HG03558 (cell line): ENCODE measurements at regions not wholly inside any gene's neighbourhood (a gene's known extent, or its start where the extent isn't known, plus 50 kb on each side); places are given as distances from the start of the nearest gene placed in this dataset.

ENCODE experiments used
- ATAC-seq: cut with Tn5 transposase; IDR thresholded peaks from one replicate; pipeline ENCODE4 v1.9.1; 2021; ENCODE audit warnings: moderate number of reproducible peaks; ENCODE audit not compliant: unreplicated experiment; ENCODE audit errors: extremely low read depth

DNA sequence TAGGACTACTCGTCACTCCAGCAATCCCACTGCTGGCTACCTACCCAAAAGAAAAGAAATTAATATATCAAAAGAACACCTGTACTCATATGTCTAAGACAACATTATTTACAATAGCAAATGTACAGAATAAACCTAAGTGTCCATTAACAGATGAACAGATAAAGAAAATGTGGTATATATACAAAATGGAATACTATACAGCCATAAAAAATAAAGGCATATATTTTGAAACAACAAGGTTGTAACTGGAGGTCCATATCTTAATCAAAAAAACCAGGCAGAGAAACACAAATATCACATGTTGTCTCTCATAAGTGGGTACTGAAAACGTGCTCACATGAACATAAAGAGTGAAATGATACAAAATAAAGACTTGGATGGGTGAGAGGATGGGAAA is 1073.3 kb upstream of the PHF14 start:
- ATAC-seq = no peak

DNA sequence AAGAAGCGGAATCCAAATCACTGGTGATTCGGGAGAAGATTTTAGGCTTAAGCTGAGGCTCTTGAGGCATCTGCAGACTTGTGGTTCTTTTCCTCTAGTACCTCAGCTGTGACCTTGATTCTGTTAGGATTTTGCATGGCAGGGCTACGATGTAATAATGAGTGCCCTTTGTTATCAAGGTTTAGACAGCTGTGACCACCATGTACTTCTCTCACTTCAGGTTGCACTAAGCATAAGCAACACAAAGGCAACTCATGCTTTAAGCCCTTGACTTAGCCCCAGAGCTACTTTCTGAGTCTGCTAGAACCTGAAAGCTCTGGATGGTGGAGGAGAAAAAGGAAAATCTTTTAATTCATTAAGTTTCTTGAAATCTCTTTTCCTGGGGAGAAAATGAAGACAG is 1052.3 kb upstream of the PHF14 start:
- no peak for ATAC-seq

DNA sequence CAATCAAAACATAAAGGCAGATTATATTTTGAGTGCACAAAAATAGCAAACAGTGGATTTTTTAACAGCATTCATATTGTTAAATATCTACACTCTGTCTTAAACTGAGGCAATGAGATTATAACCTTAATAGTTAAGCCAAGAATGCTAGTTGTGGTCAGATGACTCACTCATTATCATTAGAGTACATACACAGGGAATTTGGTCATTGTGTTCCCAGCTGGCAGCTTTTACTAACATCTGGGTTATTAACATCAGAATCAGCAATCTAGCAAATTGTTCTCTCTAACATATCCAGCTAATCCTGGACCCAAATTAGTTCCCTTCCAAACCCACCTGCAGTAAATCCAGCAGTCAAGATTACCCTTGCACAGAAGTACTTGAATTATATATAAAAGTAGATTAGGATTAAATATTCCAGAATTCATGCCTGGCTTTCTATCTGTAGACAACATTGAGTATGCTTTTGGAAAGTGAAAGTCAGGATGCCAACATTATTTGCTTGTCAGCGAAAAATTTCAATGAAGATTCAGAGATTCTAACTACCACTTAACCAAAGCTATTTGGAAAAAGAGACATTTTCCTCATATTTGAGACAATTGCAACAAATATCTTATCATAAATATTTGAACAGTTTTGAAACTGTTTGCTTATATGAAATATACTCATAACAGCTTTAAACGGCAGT is 1035.6 kb upstream of the PHF14 start:
- ATAC-seq = no peak

DNA sequence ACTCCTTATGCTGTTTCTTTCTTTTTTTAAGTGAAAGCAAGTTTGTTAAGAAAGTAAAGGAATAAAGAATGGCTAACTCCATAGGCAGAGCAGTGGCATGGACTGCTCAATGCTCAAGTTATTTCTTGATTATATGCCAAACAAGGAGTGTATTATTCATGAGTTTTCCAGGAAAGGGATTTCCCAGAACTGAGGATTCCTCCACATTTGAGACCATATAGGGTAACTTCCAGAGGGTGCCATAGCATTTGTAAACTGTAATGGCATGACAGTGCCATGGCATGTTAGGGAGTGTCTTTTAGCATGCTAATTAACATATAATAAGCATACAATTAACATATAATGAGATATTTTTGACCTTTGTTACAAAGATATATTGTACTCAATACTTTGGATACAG is 1034.5 kb upstream of the PHF14 start:
- ATAC-seq = no peak

DNA sequence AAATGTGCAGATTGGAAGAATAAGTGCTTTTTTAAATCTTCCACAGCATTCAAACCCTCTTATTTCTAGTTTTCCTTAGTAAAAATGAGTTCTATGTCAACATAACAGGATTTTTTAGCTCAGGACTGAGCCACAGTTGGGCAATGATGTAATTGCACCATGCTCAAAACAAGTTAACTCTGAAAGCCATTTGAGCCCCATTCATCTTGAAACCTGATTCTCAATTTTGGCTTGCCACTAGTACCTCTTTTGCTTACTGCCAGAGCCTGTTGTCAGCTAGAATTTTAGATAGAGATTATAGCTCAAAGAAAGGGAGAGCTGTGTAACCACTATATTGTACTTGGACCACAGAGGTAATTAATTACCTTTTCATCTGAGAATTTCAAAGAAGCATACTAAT is 1028.5 kb upstream of the PHF14 start:
- ATAC-seq = no peak

DNA sequence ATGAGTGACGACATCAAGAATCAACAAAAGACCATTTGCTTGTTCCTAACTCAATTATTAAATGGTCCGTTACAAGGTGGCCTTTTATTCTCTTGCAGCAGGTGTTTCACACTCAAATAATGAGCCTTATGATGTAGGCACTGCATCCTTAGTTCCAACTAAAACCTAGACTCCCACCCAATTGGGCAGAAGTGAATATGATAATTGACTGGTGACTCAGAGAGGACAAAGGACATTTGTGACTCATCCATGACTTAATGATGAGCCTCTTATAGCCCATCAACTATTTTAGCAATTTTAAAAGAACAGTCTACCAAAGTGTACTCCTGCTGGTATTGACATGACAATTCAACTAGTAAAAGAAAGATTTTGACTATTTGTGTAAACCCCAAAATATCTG is 1027.8 kb upstream of the PHF14 start:
- no peak for ATAC-seq

DNA sequence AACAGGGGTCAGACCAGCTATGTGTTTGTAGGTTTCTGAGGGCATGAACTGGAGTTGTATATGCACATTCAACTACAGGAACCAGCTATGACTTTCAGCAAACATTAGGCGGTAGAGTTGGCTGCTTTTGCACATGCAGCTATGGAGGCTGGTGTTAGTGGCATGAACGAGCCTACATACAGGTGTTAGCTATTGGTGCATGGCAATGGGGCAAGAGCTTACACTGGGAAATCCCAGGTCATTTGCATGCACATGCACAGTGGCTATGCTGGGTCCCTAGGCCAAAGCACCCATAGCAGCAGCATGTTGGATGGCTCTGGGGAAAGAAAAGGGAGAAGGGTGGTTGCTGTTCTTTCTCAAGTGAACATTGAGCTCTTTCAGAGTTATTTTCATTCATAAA is 1018.5 kb upstream of the PHF14 start:
- ATAC-seq = no peak

DNA sequence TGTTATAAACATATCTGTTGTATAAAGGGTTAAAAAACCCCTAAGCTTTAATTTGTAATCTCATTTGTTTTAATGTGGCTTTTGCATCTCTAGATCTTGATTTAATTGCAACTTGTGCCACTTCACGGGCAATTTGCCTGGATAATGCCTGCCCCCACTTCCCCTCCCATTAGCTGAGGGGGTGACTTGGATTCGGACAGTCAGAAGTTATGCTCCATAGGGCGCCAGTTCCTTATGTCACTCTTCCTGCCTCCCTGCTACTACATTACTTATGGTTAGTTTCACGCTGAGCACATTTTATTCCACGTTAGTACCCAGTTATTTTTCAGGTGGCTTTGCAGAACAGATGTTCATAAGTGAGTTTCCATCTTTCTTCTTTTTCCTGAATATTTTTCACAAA is 1015.2 kb upstream of the PHF14 start:
- ATAC-seq = no peak

DNA sequence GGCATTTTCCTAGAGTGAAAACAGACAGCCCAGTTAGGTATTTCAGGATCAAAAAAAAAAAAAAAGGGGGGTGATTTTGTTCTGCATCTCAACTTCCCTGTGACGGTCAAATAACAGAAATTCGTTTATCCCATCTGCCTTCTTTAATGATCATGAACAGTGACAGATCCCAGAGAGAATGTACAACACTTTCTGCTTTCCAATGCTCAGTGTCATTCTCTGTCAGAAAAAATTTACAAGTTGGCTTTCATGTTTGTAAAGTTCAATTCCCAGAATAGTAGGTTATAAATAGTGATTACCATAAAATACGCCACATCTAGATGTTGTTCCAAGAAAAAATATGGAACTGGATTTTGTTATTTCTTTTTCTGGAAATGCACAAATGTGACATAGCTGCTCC is 1013.2 kb upstream of the PHF14 start:
- ATAC-seq = no peak

DNA sequence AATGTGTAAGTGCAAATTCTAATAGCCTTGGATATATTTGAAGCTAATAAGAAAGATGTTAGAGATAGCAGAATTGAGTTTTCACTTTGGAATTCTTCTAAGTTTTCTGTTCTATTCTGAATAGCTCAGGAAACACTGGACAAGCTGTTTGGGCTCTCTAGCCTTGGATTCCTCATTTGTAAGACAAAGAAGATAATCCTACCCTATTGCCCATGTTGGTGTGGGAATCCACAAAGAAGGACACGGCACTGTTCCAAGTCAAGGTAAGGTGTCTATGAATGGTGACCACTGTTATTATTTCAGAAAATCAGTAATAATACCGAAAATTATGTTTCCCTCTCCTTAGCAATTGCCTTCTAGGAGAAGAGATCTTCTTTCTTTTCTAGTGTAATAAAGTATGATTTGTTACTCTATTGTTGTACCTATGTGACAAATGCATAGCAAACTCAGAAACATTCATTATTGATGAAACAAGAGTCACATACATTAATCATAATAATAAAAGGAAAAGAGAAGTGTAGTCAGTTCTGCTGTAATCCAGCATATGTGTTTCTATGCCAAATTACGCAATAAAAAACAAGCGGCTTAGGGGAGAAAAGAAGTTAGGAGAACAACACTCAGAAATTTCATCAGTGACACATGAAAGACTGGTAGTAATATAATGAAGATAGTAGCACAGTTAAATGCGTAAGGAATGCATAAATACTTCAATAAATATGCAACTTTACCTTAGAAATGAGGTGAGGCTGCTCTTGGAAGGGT is 1012.3 kb upstream of the PHF14 start:
- no peak for ATAC-seq

DNA sequence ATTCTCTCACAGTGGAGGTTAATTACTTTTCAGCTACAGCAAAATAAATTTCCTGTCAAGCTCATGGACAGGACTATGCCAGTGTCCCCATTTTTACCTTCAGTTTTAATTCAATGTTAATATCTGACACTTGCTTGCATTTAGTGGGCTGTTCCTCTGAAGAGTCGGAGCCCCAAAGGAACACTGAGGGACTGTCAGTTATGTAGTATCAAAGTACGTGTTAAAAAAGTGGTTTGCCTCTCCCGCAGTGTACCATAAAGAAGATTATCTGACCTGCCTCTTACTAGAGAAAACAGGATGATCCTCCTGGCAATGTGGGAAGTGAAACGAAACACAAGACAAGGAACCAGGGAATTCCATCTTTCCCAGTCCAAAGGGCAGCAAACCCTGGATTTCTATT is 1010.9 kb upstream of the PHF14 start:
- ATAC-seq = no peak

DNA sequence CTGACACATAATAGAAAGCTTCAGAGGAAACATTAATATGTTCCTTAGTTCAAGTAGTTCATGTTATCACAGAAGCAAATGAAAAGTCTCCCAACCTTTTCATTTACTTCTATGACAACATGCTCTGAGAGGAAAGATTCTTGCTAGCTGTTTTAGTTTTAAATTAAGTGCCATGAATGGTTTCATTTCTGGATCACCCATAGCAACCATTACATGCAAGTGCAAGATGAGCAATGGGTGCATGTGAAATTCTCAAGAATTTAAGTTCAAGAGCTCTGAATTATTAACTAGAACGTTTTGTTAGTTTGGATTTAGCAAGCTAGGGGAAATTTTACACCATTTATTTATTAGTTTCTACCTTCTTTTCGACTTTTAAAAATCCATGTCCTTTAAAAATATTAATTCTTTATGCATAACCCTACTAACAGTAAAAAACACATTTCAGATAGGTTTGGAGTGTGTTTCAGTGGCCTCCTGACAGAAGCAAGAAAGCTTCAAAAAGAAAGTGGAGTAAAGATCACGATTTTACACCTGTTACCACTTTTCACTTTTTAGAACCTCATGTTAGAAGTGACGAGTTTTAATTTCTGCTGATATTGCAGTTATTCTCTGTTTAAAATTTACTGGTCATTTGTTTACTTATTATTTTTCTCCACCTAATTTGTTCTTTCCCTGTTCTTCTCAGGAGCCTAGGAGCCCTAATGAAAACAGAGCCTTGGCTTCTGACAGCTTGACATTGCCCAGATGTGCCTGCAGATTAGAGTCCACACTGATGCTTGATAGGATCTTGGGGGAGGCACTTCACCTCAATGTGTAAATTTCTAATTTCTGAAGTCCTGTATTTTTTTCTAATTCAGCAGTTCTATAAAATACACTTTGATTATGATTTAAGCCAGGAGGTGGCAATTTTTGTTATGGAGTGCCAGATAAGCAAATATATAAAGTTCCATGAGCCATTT is 995.3 kb upstream of the PHF14 start:
- no peak for ATAC-seq

DNA sequence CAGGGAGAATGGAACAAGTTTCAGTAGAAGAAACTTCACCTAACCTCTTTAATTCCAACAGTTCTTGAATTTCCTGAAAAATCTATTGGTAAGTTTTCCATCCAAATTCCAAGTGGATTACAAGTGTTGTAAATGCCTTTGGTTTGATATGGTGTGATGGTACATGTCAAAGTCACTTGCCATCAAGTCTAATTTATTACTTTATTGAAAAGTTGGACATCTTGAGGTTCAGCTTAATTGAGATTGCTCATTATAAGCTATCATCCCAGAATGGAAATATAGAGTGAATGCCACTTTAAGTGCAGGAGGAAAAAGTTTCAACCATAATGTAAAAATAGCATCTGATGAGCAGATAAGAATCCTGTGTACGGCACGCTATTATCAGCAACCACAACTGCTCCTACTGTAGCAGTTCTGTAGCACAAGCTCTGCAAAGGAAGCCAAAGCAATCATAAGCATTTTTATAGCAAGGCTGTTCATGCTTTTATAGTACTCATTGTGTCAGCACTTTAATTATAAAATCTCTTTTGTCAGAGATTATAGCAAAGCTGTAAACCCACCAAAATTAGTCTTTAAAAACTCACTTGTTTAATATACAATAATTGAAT is 991.8 kb upstream of the PHF14 start:
- ATAC-seq = no peak

DNA sequence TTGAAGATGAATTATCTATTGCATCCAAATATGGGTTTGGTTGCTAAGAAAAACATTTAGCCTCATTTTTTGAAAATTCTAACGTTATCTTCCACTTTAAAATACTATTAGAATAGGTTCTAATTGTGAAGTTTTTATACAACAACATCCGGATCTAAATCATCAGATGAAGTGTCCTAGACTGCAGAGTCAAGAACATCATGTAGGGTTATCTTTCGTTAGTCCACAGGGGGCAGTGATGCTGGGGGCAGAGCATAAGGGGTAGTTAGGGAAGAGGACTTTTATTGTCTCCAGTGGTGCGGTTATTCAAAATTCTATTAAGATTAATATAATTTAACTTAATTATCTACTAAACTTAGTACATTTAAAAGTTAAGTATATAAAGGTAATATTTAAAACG is 990.6 kb upstream of the PHF14 start:
- no peak for ATAC-seq

DNA sequence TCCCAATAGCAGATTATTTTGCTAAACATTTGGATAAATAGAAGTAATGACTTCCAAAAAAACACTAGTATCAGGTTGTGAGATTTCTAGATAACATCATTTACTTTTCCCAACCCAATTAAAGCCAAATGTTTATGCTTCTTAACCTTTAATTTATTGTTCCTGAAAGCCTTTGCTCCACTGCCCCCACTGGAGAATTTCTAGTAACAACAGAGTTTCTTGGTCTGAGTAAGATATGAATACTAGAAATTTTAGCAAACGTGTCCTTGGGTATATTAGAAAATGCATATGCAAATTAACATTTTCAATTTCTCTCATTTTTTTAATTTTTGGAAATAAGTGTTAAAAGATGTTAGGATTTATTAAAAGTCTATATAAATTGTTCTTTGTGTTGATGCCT is 958.0 kb upstream of the PHF14 start:
- ATAC-seq = no peak

DNA sequence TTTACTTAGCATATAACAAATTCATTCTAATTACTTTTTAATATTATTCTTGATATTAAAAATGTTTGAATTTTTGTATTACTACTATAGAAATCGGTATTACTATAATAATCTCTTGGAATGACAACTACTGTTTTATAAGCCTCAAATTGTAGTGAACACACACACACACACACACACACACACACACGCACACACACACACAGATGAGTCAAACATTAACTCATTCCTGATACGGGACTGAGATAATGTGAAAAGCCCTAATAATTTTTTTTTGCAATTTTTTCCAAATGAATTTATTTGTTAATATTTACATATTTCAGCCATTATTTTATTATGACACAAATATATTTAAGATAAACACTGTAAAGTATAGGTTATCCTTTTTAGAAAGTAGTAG is 951.2 kb upstream of the PHF14 start:
- ATAC-seq = no peak

DNA sequence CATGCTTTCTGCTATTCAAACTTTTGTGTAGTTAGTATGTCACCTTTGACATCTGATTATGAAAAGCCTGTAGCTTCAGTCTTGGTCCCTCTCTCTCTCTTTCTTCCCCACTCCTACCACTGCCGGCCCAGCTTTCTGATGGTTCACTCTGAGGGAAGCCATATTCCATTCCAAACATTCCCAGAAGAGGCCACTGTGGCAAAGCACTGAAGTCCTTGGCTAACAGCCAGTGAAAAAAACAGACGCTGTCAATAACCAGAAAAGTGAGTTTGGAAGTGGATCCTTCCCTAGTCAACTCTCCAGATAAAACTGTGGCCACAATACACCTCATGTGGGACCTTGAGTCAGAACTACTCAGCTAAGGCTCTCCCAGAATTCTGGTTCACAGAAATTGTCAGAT is 950.7 kb upstream of the PHF14 start:
- ATAC-seq = no peak

DNA sequence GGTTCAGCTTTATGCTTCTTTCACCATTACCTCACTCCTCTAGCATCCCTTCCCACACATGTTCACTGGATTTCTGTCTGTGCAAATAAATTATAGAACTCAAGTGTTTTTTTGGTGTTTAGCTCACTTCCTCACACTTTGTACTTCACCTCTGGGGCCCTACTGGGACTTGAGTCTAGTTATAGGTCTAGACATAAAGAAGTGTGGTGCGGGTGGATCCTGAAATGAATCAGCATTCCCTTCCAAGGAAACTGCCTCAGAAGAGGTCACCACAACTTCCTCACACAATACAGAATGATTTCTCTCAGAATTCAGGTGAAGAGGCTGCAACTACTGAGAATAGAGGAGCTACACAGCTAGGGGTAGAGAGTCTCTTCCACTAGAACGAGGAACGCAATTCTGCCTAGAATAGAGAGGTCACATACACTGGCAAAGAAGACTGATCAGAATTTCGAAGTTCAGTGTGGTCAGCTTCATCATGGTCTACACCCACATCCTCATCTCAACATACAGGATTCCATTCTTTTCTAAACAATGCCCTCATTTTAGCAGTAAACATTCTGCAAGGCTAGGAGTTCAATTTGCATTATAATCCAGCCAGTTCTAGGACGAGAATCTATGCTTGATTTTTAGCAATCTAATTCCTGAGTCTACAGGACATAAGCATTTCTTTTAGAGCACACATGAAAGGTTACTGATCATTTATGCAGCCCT is 938.7 kb upstream of the PHF14 start:
- no peak for ATAC-seq

DNA sequence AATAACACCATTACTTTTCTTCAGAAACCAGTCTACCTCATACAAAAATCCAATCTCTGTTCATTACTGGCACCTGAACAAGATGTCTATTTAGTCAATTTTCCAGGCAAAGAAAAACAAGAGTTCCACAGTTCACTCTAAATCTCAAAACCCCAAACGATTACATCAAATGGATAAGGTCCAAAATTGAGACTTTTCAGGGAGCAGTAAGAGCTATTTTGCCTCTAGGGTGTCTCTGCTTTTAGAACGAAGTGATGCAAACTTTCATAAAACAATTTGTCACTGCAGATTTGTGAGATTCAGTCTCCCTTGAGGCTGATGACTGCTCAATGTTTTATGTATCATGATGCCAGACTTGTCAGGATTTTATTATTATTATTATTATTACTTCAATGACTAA is 937.0 kb upstream of the PHF14 start:
- no peak for ATAC-seq

DNA sequence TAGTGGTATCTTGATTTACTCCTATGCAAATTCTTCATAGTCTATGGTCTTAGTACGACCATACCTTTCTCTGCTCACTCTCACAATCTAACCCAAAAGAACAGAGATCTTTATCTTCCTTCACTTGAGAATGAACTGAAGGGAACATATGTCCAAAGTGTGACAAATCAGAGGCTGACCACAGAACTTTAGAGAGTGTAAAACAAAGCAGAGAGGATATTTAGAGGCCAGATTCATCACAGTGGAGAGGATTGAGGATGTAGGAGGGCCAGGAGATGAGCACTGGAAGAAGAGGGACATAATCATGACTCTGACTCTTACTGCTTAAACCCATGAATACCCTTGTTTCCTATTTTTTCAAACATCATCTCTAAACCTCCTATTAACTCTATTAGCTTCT is 935.3 kb upstream of the PHF14 start:
- no peak for ATAC-seq
